ENCODE measurements at regions not wholly inside any gene's neighbourhood (a gene's known extent, or its start where the extent isn't known, plus 50 kb on each side); places are given as distances from the start of the nearest gene placed in this dataset.

GRCh38 chr16:77588389-77588788 is 133.9 kb upstream of the NUDT7 start:
- TF ChIP-seq CTCF (IDR thresholded peaks at IDR 0.05) (no peak), POLR2A (IDR thresholded peaks at IDR 0.05) (no peak)

All from right lobe of liver (tissue), 4 donors.